ENCODE measurements at regions not wholly inside any gene's neighbourhood (a gene's known extent, or its start where the extent isn't known, plus 50 kb on each side); places are given as distances from the start of the nearest gene placed in this dataset.
"Not testable (repeated sequence)": the region's sequence is repeated elsewhere in the genome, so short reads cannot be mapped to it uniquely, and the experiment has no call there.

GRCh38 chr5:23112237-23112636, 259.1 kb upstream of the CDH12 start:
- H3K27ac ChIP-seq: no peak overlapping the region
- CTCF ChIA-PET: no interaction called here
- TF ChIP-seq CTCF (conservative IDR thresholded peaks at IDR 0.05; ENCODE audit: low read depth): no peak
- no peak for DNase-seq (ENCODE audit: low spot score)
- POLR2A ChIA-PET (ENCODE audit: low non-redundant PET): no interaction called here

DNA sequence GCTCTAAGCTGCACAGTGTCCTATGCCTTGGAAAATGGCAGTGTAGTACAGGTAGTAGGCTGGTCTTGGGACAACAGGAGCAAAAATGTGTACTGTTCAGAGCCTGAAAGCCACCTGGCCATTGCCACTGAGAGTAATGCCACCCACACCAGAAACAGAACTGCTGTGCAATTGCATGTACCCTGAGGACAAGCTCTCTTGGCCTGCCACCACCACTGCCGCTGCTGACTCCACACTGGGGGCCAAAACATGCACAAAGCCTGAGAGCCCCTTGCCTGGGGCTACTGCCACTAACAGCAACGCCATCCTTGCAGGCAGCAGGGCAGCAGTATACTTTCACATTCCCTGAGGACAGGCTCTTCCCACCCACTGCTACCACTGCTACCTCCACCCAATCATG, 251.9 kb upstream of the CDH12 start:
- no peak for TF ChIP-seq CTCF (conservative IDR thresholded peaks at IDR 0.05; ENCODE audit: low read depth)
- ChIA-PET CTCF (no interaction called here), POLR2A (ENCODE audit: low non-redundant PET) (no interaction called here)
- H3K27ac ChIP-seq: no peak overlapping the region
- no peak for DNase-seq (ENCODE audit: low spot score)

DNA sequence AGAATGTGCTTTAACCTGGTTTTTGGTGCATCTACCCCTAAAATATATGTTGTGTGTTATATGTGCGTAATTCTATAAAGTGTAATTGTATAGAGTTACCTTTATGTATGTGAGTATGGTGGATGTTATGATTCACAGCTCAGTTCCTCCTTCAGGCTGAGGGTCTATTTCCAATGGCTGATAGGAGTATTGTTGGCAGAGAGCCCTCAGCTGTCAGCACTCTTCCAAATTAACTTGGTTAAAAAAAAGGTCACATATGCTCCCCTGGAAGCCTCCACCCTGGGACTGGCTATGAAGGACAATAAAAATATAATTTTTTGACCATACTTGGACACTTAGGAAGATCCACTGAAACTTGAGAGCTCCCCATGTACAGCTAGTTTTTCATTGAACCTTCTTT, 250.4 kb upstream of the CDH12 start:
- TF ChIP-seq CTCF (conservative IDR thresholded peaks at IDR 0.05; ENCODE audit: low read depth): no peak
- ChIA-PET POLR2A (ENCODE audit: low non-redundant PET) (no interaction called here), CTCF (no interaction called here)
- no peak for DNase-seq (ENCODE audit: low spot score)
- no peak overlapping the region for H3K27ac ChIP-seq

DNA sequence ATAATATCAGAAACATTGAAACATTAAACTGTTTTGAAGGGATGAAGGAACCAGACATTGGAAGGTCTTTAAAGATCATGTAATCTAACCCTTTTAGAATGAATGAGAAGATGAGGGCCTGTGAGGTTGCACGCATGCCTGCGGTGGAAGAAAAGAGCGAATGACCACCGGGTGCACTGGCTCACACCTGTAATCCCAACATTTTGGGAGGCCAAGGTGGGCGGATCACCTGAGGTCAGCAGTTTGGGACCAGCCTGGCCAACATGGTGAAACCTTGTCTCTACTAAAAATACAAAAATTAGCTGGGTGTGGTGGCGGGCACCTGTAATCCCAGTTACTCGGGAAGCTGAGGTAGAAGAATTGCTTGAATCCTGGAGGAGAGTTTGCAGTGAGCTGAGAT, 242.3 kb upstream of the CDH12 start:
- CTCF ChIA-PET: interaction anchor here (0.6 kb wide), 1 partner anchor 212 kb away, joined by 4 read pairs; no protein-coding TSS in a partner anchor
- H3K27ac ChIP-seq; DNase-seq (ENCODE audit: low spot score); POLR2A ChIA-PET (ENCODE audit: low non-redundant PET): not testable (repeated sequence)

GRCh38 chr5:23089286-23089685, 236.1 kb upstream of the CDH12 start:
- H3K27ac ChIP-seq: no peak overlapping the region
- no peak for TF ChIP-seq CTCF (conservative IDR thresholded peaks at IDR 0.05; ENCODE audit: low read depth)
- DNase-seq (ENCODE audit: low spot score): no peak
- CTCF ChIA-PET: interaction anchor here (0.5 kb wide), 1 partner anchor 178 kb away, joined by 3 read pairs; no protein-coding TSS in a partner anchor
- POLR2A ChIA-PET (ENCODE audit: low non-redundant PET): no interaction called here

- no peak for TF ChIP-seq CTCF (conservative IDR thresholded peaks at IDR 0.05; ENCODE audit: low read depth)
- H3K27ac ChIP-seq: no peak overlapping the region
- DNase-seq (ENCODE audit: low spot score): no peak
- ChIA-PET POLR2A (ENCODE audit: low non-redundant PET) (no interaction called here), CTCF (interaction anchor here (1.0 kb wide), 1 partner anchor 213 kb away, joined by 4 read pairs; no protein-coding TSS in a partner anchor)
Observed at GRCh38 chr5:23084815-23085214, 231.7 kb upstream of the CDH12 start.

GRCh38 chr5:23072179-23072578, 219.0 kb upstream of the CDH12 start:
- TF ChIP-seq CTCF (conservative IDR thresholded peaks at IDR 0.05; ENCODE audit: low read depth): no peak
- no peak for DNase-seq (ENCODE audit: low spot score)
- no peak overlapping the region for H3K27ac ChIP-seq
- ChIA-PET POLR2A (ENCODE audit: low non-redundant PET) (no interaction called here), CTCF (no interaction called here)
